Astrocyte (in vitro differentiated cells and primary cell): ENCODE measurements at regions not wholly inside any gene's neighbourhood (a gene's known extent, or its start where the extent isn't known, plus 50 kb on each side); places are given as distances from the start of the nearest gene placed in this dataset.

Source experiments
- EZH2 ChIP-seq: IDR thresholded peaks from 2 replicates; pipeline ENCODE4 v1.6.1; 2012; ENCODE audit warnings: mild to moderate bottlenecking, low read length, inconsistent platforms; ENCODE audit not compliant: insufficient read depth
- TF ChIP-seq, protein P1 (sequence below): IDR thresholded peaks from 2 replicates; pipeline ENCODE4 v1.5.1; 2011; ENCODE audit warnings: low read depth, mild to moderate bottlenecking, inconsistent platforms, low read length, moderate library complexity; ENCODE audit not compliant: insufficient read depth

DNA sequence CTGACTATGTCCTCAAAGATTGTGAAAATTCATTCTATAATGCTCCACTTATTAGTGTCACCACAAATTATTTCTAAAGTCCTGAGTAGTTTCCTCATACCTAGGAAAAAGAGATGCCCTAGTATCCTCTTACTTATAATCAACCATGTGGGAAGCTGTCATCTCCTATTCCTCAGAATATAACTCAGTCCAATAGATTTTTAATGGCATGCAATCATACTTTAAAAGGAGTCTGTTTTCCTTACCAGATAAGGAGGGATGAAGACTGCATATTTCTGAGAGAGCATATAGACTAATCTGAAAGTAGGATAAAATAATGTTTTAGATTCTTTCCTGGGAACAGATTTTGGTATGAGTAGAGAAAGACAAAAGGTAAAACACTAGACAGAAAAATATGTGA is 727.7 kb upstream of the GRM3 start:
- TF ChIP-seq, protein P1, sequence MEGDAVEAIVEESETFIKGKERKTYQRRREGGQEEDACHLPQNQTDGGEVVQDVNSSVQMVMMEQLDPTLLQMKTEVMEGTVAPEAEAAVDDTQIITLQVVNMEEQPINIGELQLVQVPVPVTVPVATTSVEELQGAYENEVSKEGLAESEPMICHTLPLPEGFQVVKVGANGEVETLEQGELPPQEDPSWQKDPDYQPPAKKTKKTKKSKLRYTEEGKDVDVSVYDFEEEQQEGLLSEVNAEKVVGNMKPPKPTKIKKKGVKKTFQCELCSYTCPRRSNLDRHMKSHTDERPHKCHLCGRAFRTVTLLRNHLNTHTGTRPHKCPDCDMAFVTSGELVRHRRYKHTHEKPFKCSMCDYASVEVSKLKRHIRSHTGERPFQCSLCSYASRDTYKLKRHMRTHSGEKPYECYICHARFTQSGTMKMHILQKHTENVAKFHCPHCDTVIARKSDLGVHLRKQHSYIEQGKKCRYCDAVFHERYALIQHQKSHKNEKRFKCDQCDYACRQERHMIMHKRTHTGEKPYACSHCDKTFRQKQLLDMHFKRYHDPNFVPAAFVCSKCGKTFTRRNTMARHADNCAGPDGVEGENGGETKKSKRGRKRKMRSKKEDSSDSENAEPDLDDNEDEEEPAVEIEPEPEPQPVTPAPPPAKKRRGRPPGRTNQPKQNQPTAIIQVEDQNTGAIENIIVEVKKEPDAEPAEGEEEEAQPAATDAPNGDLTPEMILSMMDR = no peak
- no peak for TF ChIP-seq EZH2
